Nephron progenitor cell (in vitro differentiated cells): ENCODE measurements at regions not wholly inside any gene's neighbourhood (a gene's known extent, or its start where the extent isn't known, plus 50 kb on each side); places are given as distances from the start of the nearest gene placed in this dataset.

Source experiments
- DNase-seq: peaks from one replicate; pipeline ENCODE4 v3.0.0; 2021
- H3K27ac Mint-ChIP-seq: 2 replicates; pipeline ENCODE4 v1.8.0; 2021; ENCODE audit warnings: mild to moderate bottlenecking, moderate library complexity, mixed read lengths
- H3K27me3 Mint-ChIP-seq: 2 replicates; pipeline ENCODE4 v1.8.0; 2021; ENCODE audit warnings: mild to moderate bottlenecking, low read depth, mixed read lengths; ENCODE audit not compliant: poor library complexity
- H3K36me3 Mint-ChIP-seq: 2 replicates; pipeline ENCODE4 v1.8.0; 2021; ENCODE audit warnings: low read depth, mixed read lengths
- H3K4me1 Mint-ChIP-seq: 2 replicates; pipeline ENCODE4 v1.8.0; 2021; ENCODE audit warnings: mixed read lengths
- H3K4me3 Mint-ChIP-seq: 2 replicates; pipeline ENCODE4 v1.8.0; 2021; ENCODE audit warnings: mild to moderate bottlenecking, moderate library complexity, mixed read lengths
- H3K9me3 Mint-ChIP-seq: 2 replicates; pipeline ENCODE4 v1.8.0; 2021; ENCODE audit warnings: mild to moderate bottlenecking, moderate library complexity, mixed read lengths
- CTCF ChIP-seq: fragments of 200-600 bp; sonication (generic); IDR thresholded peaks from 2 replicates; pipeline ENCODE4 v1.5.0; 2021; ENCODE audit warnings: antibody characterized with exemption

- no peak for TF ChIP-seq CTCF
- no peaks in the 10 kb centered on the region for H3K4me1 Mint-ChIP-seq
- peaks cover 8% of the 10 kb centered on the region for H3K27me3 Mint-ChIP-seq
- no peak overlapping the region for H3K27ac Mint-ChIP-seq
- no peaks in the 10 kb centered on the region for H3K36me3 Mint-ChIP-seq
- DNase-seq, result no peak
- peaks cover 24% of the 10 kb centered on the region for H3K9me3 Mint-ChIP-seq
- no peak overlapping the region for H3K4me3 Mint-ChIP-seq
These were observed 596.7 kb downstream of the GABRG1 start for GRCh38 chr4:45527160-45527559.

- Mint-ChIP-seq H3K27me3 (peaks cover 12% of the 10 kb centered on the region), H3K4me3 (no peak overlapping the region), H3K36me3 (no peaks in the 10 kb centered on the region), H3K4me1 (no peaks in the 10 kb centered on the region), H3K9me3 (peaks cover 4% of the 10 kb centered on the region), H3K27ac (no peak overlapping the region)
- TF ChIP-seq CTCF, result no peak
- DNase-seq, result no peak
These were observed 605.0 kb downstream of the GABRG1 start for GRCh38 chr4:45518832-45519231.

GRCh38 chr4:45502471-45502870 lies 621.4 kb downstream of the GABRG1 start:
- no peak for TF ChIP-seq CTCF
- H3K4me1 Mint-ChIP-seq, result no peaks in the 10 kb centered on the region
- no peak overlapping the region for H3K4me3 Mint-ChIP-seq
- H3K27ac Mint-ChIP-seq, result no peak overlapping the region
- H3K36me3 Mint-ChIP-seq, result no peaks in the 10 kb centered on the region
- H3K27me3 Mint-ChIP-seq, result no peaks in the 10 kb centered on the region
- H3K9me3 Mint-ChIP-seq, result no peaks in the 10 kb centered on the region
- DNase-seq, result no peak

GRCh38 chr4:45484740-45485139 lies 639.1 kb downstream of the GABRG1 start:
- no peak for TF ChIP-seq CTCF
- Mint-ChIP-seq H3K4me3 (no peak overlapping the region), H3K27me3 (no peaks in the 10 kb centered on the region), H3K4me1 (no peaks in the 10 kb centered on the region), H3K36me3 (no peaks in the 10 kb centered on the region), H3K9me3 (no peaks in the 10 kb centered on the region), H3K27ac (no peak overlapping the region)
- no peak for DNase-seq

- Mint-ChIP-seq H3K36me3 (no peaks in the 10 kb centered on the region), H3K27me3 (no peaks in the 10 kb centered on the region), H3K27ac (no peak overlapping the region), H3K4me1 (no peaks in the 10 kb centered on the region), H3K4me3 (no peak overlapping the region), H3K9me3 (no peaks in the 10 kb centered on the region)
- DNase-seq, result no peak
- TF ChIP-seq CTCF, result no peak
These were observed 641.5 kb downstream of the GABRG1 start for GRCh38 chr4:45482346-45482745.

GRCh38 chr4:45477311-45477733 lies 646.5 kb downstream of the GABRG1 start:
- Mint-ChIP-seq H3K9me3 (peaks cover 28% of the 10 kb centered on the region), H3K36me3 (no peaks in the 10 kb centered on the region)
- no peak for TF ChIP-seq CTCF

More at GRCh38 chr4:45477311-45477733, 646.5 kb downstream of the GABRG1 start:
- no peaks in the 10 kb centered on the region for H3K4me1 Mint-ChIP-seq
- H3K27ac Mint-ChIP-seq, result no peak overlapping the region
- no peak for DNase-seq
- H3K27me3 Mint-ChIP-seq, result no peaks in the 10 kb centered on the region
- H3K4me3 Mint-ChIP-seq, result no peak overlapping the region
